ENCODE measurements at regions not wholly inside any gene's neighbourhood (a gene's known extent, or its start where the extent isn't known, plus 50 kb on each side); places are given as distances from the start of the nearest gene placed in this dataset.

- Histone ChIP-seq H3K27me3 (ENCODE audit: control insufficient read depth, insufficient read depth, low read length) (peaks cover 4% of the 10 kb centered on the region; the same call in 1 of the 2 replicates), H4K91ac (ENCODE audit: insufficient read depth, low read depth, low read length) (no peak overlapping the region), H3K27ac (ENCODE audit: insufficient read depth, low read length) (no peak overlapping the region), H3K9me3 (ENCODE audit: control insufficient read depth, insufficient read depth, low read length) (no peaks in the 10 kb centered on the region), H3K14ac (replicated peaks; ENCODE audit: low read depth, low read length) (no peak overlapping the region), H3K4me3 (ENCODE audit: insufficient read depth, low read depth, low read length) (no peak overlapping the region), H2BK20ac (ENCODE audit: low read depth, low read length) (no peak overlapping the region), H2BK5ac (ENCODE audit: low read depth, low read length, poor library complexity, severe bottlenecking) (no peak overlapping the region), H3K23ac (ENCODE audit: low read depth, low read length) (no peak overlapping the region), H3K18ac (ENCODE audit: low read depth, low read length) (no peak overlapping the region), H4K20me1 (ENCODE audit: insufficient read depth, low read length) (no peaks in the 10 kb centered on the region), H3K9ac (ENCODE audit: low read depth, low read length) (no peak overlapping the region), H3K36me3 (ENCODE audit: control insufficient read depth, insufficient read depth, low read length) (no peaks in the 10 kb centered on the region), H3K9me1 (ENCODE audit: insufficient read depth, low read length) (no peaks in the 10 kb centered on the region), H2AK9ac (replicated peaks; ENCODE audit: low read depth, low read length, poor library complexity) (no peak overlapping the region), H2BK15ac (ENCODE audit: low read depth, low read length) (no peak overlapping the region), H3K4ac (ENCODE audit: low read depth, low read length) (no peak overlapping the region), H2AFZ (replicated peaks; ENCODE audit: low read length, poor library complexity) (no peak overlapping the region), H2AK5ac (ENCODE audit: low read depth, low read length) (no peak overlapping the region), H3K79me1 (ENCODE audit: low read depth in 1 of 2, low read length in 2 of 2) (no peaks in the 10 kb centered on the region), H2BK120ac (ENCODE audit: low read depth, low read length) (no peak overlapping the region), H4K5ac (ENCODE audit: low read depth, low read length) (no peak overlapping the region), H3K4me1 (ENCODE audit: control insufficient read depth, insufficient read depth, low read length) (no peaks in the 10 kb centered on the region), H4K8ac (ENCODE audit: low read depth in 2 of 2, low read length in 2 of 2) (no peak overlapping the region), H3K56ac (ENCODE audit: extremely low read depth, insufficient read depth, low read length) (no peak overlapping the region), H3K4me2 (ENCODE audit: low read depth, low read length) (no peak overlapping the region)
- ATAC-seq (ENCODE audit: low read depth), result no peak
- dilution Hi-C loops (cut with HindIII; ENCODE audit: low sequenced_read_pairs, unreplicated experiment), result no loop called here
- in situ Hi-C loops (cut with MboI; ENCODE audit: low sequenced_read_pairs), result no loop called here
- no TSS peak for BruUV-seq (replicated peaks)
- no peak for DNase-seq
- no CpG with 5 or more reads among the region's 1 CpG for WGBS, 2 experiments (ENCODE audit: extremely low coverage in 2 of 2, insufficient read length in 1 of 2)
- intact Hi-C loops (cut with micrococcal nuclease), result no loop called here
- no peak for TF ChIP-seq MAFK (IDR thresholded peaks at IDR 0.05; ENCODE audit: low read depth, low read length)
- no peak for TF ChIP-seq POLR2A (IDR thresholded peaks at IDR 0.05; ENCODE audit: low read depth, low read length)
- TF ChIP-seq, protein P1, sequence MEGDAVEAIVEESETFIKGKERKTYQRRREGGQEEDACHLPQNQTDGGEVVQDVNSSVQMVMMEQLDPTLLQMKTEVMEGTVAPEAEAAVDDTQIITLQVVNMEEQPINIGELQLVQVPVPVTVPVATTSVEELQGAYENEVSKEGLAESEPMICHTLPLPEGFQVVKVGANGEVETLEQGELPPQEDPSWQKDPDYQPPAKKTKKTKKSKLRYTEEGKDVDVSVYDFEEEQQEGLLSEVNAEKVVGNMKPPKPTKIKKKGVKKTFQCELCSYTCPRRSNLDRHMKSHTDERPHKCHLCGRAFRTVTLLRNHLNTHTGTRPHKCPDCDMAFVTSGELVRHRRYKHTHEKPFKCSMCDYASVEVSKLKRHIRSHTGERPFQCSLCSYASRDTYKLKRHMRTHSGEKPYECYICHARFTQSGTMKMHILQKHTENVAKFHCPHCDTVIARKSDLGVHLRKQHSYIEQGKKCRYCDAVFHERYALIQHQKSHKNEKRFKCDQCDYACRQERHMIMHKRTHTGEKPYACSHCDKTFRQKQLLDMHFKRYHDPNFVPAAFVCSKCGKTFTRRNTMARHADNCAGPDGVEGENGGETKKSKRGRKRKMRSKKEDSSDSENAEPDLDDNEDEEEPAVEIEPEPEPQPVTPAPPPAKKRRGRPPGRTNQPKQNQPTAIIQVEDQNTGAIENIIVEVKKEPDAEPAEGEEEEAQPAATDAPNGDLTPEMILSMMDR (conservative IDR thresholded peaks at IDR 0.05; ENCODE audit: low read depth, low read length), result no peak
- no peak for TF ChIP-seq MXI1 (IDR thresholded peaks at IDR 0.05; ENCODE audit: borderline replicate concordance, low read depth, low read length)
- TF ChIP-seq MAZ (IDR thresholded peaks at IDR 0.05; ENCODE audit: borderline replicate concordance, low read depth, low read length), result no peak
- CTCF ChIA-PET, result no interaction called here
- POLR2A ChIA-PET (ENCODE audit: unreplicated experiment), result no interaction called here
Measured at GRCh38 chr5:15080219-15080618, 208.6 kb upstream of the ANKH start.

All from IMR-90 (cell line).